Natural killer cell treated with Interleukin-12 subunit alpha and Interleukin-12 subunit beta and Interleukin-15 and Interleukin-18, amount 100 ng/mL, for 72 hours (primary cell): ENCODE measurements at regions not wholly inside any gene's neighbourhood (a gene's known extent, or its start where the extent isn't known, plus 50 kb on each side); places are given as distances from the start of the nearest gene placed in this dataset.

Experiments used
- ATAC-seq, 2 donors: fragments of 150-1000 bp; cut with Tn5 transposase in 1 of 2; sonication (Bioruptor Pico), chemical (Tn5 transposase) in 1 of 2; 2 replicates each; pipeline ENCODE4 v1.10.0; 2021
- DNase-seq: peaks from one replicate; pipeline ENCODE4 v3.0.0; 2022; ENCODE audit warnings: low spot score
- H3K27ac Mint-ChIP-seq, 2 donors: 1 replicate in 1 of 2; 2 replicates in 1 of 2; pipeline ENCODE4 v1.8.0; 2022; ENCODE audit warnings: mixed read lengths in 2 of 2, mild to moderate bottlenecking in 1 of 2, moderate library complexity in 1 of 2
- H3K27me3 Mint-ChIP-seq, 2 donors: 1 replicate in 1 of 2; 2 replicates in 1 of 2; pipeline ENCODE4 v1.8.0; 2022; ENCODE audit warnings: mixed read lengths in 2 of 2
- H3K36me3 Mint-ChIP-seq: one replicate; pipeline ENCODE4 v1.8.0; 2022; ENCODE audit warnings: mixed read lengths
- H3K4me1 Mint-ChIP-seq, 2 donors: 1 replicate in 1 of 2; 2 replicates in 1 of 2; pipeline ENCODE4 v1.8.0; 2022; ENCODE audit warnings: low read depth in 2 of 2, mixed read lengths in 2 of 2, mild to moderate bottlenecking in 1 of 2
- H3K4me3 Mint-ChIP-seq: one replicate; pipeline ENCODE4 v1.8.0; 2022; ENCODE audit warnings: mixed read lengths
- H3K9me3 Mint-ChIP-seq: 2 replicates; pipeline ENCODE4 v1.8.0; 2022; ENCODE audit warnings: mixed read lengths

DNA sequence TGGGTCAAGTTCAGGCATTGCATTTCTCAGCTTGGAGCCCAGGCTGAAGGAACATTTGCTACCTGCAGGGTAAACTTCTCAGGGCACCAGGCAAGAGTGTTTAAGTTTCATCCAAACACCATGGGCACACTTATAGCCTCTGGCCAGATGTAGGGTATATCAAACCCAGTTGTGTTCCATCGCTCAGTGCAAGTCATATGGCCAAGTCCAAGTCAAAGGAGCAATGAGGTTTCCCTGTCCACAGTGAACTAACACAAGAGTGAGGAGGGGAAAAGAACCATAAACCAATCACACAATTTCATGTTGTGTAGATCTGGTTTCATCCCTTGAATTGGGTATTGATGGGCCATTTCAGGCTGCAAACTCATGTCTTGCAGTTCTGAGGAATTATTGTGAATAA is 107.2 kb downstream of the SOX11 start:
- DNase-seq (no peak), ATAC-seq (no peak)
- Mint-ChIP-seq H3K27me3 (no peaks in the 10 kb centered on the region), H3K9me3 (peaks cover 25% of the 10 kb centered on the region), H3K36me3 (no peaks in the 10 kb centered on the region), H3K4me1 (no peaks in the 10 kb centered on the region), H3K27ac (no peak overlapping the region), H3K4me3 (no peak overlapping the region)

DNA sequence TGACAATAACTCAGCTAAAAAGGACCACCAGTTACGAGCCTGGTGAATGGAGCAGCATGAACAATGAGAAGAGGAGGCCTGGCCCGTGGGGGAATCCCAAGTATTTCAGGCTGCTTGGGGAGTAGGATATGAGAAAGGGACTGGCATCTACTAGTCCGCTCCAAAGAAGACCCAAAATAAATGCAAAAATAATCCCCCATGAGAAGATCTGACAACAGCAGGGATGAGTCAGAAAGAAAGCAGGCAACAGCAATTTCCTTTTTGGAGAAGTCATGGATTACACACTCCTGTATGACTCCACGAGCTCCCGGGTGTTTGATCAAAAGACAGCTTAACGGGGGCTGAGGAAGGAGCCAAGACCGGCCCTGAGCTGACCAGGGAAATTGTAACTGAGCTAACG is 111.4 kb downstream of the SOX11 start:
- ATAC-seq = no peak
- H3K4me1 Mint-ChIP-seq = no peaks in the 10 kb centered on the region
- H3K36me3 Mint-ChIP-seq = no peaks in the 10 kb centered on the region
- no peaks in the 10 kb centered on the region for H3K27me3 Mint-ChIP-seq
- H3K9me3 Mint-ChIP-seq = peaks cover 26% of the 10 kb centered on the region
- H3K4me3 Mint-ChIP-seq = no peak overlapping the region
- H3K27ac Mint-ChIP-seq = no peak overlapping the region
- no peak for DNase-seq

DNA sequence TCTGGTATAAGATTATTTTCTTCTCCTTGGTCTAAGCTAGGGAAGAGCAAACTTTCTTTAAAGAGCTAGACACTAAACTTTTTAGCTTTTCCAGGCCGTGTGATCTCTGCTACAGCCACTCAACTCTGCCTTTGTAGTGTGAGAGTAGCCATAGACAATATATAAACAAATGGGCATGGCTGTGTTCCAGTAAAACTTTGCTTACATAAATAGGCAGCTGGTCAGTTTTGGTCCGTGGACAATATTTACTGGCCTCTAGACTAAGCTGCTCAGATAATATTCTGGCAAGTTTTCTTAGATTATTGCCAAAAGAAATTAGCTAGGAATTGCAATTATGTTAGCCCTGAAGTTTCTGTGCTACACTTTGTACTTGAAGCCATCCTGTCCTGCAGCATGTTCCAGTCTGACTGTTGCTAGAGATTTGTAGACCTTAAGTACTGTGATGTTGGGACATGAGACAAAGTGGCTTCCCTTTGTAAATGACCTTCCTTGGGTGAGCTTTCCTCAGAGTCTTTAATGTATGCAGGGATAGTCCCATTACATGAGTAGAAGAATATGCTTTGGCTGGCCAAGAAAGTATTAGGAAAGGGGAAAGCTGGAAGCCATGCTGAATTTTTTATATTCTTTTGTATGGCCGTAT is 126.9 kb downstream of the SOX11 start:
- Mint-ChIP-seq H3K4me1 (no peaks in the 10 kb centered on the region), H3K27me3 (no peaks in the 10 kb centered on the region), H3K4me3 (no peak overlapping the region), H3K27ac (no peak overlapping the region), H3K36me3 (no peaks in the 10 kb centered on the region), H3K9me3 (peaks cover 4% of the 10 kb centered on the region)
- DNase-seq = no peak
- no peak for ATAC-seq

DNA sequence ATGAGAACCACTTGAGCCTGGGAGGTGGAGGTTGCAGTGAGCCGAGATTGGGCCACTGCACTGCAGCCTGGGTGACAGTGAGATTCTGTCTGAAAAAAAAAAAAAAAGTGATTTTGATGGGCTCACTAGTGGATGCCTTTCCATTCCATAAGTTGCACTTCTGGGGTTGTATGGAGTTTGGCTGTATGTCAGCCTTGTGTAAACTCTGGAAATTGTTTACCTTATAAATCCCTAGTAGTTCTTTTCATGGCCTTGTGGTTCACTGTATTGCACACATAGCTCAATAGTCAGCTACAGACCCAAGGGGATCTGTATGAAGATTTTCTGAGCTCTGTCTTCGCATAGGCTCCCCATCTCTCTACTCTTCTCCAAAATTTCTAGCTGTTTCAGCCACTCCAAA is 131.9 kb downstream of the SOX11 start:
- Mint-ChIP-seq H3K4me1 (no peaks in the 10 kb centered on the region), H3K4me3 (no peak overlapping the region), H3K36me3 (no peaks in the 10 kb centered on the region), H3K27me3 (no peaks in the 10 kb centered on the region), H3K9me3 (peaks cover 14% of the 10 kb centered on the region), H3K27ac (no peak overlapping the region)
- ATAC-seq (no peak), DNase-seq (no peak)

DNA sequence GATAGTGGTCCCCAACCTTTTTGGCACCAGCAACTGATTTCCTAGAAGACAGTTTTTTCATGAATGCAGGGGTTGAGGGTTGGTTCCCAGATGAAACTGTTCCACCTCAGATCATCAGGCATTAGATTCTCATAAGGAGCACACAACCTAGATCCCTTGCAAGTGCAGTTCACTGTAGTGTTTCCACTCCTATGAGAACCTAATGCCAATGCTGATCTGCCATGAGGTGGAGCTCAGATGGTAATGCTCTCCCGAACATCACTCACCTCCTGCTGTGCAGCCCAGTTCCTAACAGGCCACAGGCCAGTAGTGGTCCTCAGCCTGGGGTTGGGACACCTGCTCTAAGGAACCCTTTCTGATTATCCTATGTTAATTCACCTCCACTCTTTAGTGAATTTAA is 133.5 kb downstream of the SOX11 start:
- Mint-ChIP-seq H3K4me1 (no peaks in the 10 kb centered on the region), H3K27ac (no peak overlapping the region), H3K4me3 (no peak overlapping the region), H3K27me3 (no peaks in the 10 kb centered on the region), H3K36me3 (no peaks in the 10 kb centered on the region), H3K9me3 (peaks cover 19% of the 10 kb centered on the region)
- DNase-seq (no peak), ATAC-seq (no peak)

DNA sequence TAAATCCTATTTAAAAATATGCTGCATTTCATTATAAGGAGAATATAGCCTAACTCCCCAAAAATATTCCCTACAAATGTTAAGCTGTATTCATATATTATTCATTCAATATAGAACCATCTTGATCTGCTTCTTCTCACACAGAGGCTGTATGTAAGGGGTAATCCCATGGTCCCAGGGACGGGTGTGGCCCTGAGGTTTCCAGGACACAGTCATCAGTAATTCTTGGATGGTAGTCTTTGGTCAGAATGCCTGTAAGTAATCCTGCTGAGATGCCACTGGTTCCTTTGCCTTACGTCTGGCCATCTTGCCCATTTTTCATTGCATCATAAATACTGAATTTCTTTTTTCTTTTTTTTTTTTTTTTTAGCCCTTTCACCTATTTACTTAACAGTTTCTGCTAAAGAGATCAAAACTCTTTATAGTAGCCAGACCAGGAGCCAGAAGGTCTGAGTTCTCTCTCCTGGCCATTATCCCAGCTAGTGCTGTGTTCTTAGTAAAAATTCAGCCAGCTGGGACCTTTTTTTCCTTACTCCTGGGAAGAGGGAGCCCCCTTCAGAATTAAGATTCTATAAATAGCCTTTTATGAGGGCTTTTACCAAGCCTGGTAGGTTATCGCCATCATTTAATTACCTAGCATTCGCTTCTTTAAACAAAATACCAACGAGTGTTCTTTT is 134.9 kb downstream of the SOX11 start:
- H3K4me1 Mint-ChIP-seq = no peaks in the 10 kb centered on the region
- no peaks in the 10 kb centered on the region for H3K27me3 Mint-ChIP-seq
- H3K9me3 Mint-ChIP-seq = peaks cover 23% of the 10 kb centered on the region
- no peaks in the 10 kb centered on the region for H3K36me3 Mint-ChIP-seq
- H3K4me3 Mint-ChIP-seq = no peak overlapping the region
- no peak for DNase-seq
- no peak for ATAC-seq
- no peak overlapping the region for H3K27ac Mint-ChIP-seq

DNA sequence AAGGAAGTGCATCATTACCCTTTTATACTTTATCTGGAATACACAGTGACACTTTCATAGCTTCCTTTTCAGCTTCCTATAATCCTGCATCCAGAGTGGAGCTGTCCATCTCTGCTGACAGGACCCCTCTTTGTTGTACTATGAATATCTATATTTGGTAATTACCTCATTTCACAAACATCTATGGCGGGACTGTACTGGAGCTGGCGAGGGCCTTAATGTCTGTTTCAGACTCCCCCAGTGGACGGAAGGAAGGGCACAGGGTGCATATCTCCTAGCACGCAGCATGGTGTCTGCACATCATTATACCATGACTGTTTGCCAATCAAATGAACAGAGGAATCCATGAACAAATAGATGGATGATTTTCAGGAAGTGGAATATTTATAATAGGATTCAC is 142.3 kb downstream of the SOX11 start:
- Mint-ChIP-seq H3K9me3 (peaks cover 12% of the 10 kb centered on the region), H3K36me3 (peaks cover 5% of the 10 kb centered on the region), H3K27me3 (no peaks in the 10 kb centered on the region), H3K4me3 (no peak overlapping the region), H3K4me1 (no peaks in the 10 kb centered on the region), H3K27ac (no peak overlapping the region)
- DNase-seq (no peak), ATAC-seq (no peak)

DNA sequence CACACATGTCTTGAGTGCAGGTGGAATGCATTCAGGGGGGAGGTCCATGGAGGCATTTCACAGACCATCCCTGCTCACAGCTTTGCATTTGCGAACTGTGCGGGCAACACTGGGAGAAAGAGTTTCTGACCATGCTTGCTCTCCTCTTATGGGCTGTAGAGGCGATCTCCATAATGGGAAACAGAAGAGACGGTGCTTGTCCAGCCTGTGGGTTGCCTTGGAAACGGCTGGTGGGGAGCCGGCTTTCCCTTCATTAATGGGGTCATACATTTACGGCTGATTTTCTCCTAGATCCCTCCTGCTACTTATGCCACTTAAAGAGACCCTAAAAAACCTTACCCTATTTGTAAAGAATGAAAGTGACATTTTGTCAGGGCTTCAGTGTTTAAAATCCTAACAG is 147.4 kb downstream of the SOX11 start:
- Mint-ChIP-seq H3K36me3 (no peaks in the 10 kb centered on the region), H3K27me3 (no peaks in the 10 kb centered on the region), H3K4me1 (no peaks in the 10 kb centered on the region), H3K9me3 (peaks cover 7% of the 10 kb centered on the region), H3K4me3 (no peak overlapping the region), H3K27ac (no peak overlapping the region)
- DNase-seq (no peak), ATAC-seq (no peak)

DNA sequence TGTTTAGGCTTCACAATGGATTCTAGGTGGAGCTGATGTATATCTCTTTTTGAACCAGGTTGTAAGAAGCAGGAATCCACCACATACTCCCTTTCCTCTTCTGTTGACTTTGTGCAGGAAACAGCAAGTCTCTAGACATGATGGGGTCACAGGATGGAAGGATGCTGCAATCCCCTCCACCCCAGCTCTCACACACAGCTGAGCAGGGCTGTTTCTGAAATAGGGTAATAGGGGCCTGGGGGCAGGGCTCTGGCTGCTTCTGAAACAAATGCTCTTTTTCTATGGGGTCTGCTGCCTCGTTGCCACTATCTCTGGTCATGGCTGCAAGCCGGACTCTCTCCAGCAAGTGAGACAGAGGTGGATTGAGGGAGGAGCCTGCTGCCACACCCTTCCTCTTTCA is 148.9 kb downstream of the SOX11 start:
- Mint-ChIP-seq H3K4me1 (no peaks in the 10 kb centered on the region), H3K36me3 (no peaks in the 10 kb centered on the region), H3K27ac (no peak overlapping the region), H3K27me3 (no peaks in the 10 kb centered on the region), H3K9me3 (peaks cover 11% of the 10 kb centered on the region), H3K4me3 (no peak overlapping the region)
- ATAC-seq = no peak
- no peak for DNase-seq

DNA sequence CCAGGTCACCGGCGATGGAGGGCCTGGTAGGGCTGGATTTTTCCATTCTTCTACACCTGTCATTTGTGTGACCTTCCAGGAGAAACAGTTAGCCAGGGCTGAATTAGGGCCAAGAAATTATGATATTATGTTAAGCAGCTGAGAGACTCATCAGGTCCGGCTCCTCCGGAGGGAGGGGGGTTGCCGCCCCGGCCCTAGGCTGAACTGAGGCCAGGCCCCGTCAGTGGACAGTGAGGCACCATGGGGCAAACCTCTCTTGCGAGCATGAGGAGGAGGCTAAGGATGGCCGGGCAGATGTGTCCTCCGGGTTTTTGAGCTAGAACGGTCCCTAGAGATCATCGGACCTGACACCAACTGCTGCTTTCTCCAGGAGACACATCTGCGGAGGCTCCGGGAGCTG is 150.1 kb downstream of the SOX11 start:
- no peaks in the 10 kb centered on the region for H3K4me1 Mint-ChIP-seq
- H3K27me3 Mint-ChIP-seq = no peaks in the 10 kb centered on the region
- DNase-seq = no peak
- ATAC-seq = no peak
- peaks cover 14% of the 10 kb centered on the region for H3K9me3 Mint-ChIP-seq
- no peak overlapping the region for H3K4me3 Mint-ChIP-seq
- H3K27ac Mint-ChIP-seq = no peak overlapping the region
- H3K36me3 Mint-ChIP-seq = no peaks in the 10 kb centered on the region

DNA sequence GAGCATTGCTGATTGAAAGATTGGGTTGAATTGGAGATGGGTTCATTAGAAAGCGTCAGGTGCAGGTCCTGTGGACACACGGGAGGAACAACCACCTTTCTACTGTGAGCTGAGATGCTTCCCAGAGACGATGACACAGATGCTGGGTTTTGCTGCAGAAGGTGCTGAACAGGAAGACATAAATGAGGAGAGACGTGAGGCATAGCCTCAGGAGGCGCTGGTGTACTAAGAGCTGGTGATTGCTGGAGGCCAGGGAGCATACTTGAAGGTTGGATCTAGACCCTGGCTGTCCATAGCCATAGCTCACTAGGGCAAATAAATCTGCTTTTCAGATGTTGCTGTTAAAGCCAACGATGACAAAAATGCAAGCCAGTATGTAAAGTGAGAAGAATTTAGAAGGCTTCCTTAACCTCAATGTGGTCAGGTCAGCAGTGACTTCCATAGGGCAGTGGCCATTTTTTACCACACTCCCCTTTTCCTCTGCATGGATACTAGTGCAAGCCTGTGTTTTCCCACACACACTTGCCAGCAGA is 153.7 kb downstream of the SOX11 start:
- no peak overlapping the region for H3K4me3 Mint-ChIP-seq
- no peaks in the 10 kb centered on the region for H3K4me1 Mint-ChIP-seq
- H3K27me3 Mint-ChIP-seq = no peaks in the 10 kb centered on the region
- H3K9me3 Mint-ChIP-seq = peaks cover 12% of the 10 kb centered on the region
- ATAC-seq = no peak
- no peak for DNase-seq
- no peaks in the 10 kb centered on the region for H3K36me3 Mint-ChIP-seq
- no peak overlapping the region for H3K27ac Mint-ChIP-seq

DNA sequence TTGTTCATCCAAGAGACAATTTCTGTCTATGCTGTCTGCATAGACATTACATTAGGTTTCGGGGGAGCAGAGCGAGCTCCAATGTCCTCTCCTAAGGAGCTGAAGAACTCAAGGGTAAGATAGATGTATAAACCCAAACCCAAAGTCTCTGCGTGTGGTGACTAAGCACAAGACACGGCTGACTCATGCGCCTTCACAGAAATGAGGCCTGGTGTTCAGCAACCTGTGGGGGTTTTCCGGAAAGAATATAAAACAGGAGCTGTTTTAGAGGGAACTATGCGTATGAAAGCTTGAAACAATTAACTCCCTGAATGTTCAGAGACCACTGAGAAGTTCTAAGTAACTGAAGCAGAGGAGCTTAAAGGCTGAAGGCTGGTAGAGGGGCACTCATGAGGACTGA is 154.7 kb downstream of the SOX11 start:
- H3K36me3 Mint-ChIP-seq = no peaks in the 10 kb centered on the region
- peaks cover 7% of the 10 kb centered on the region for H3K9me3 Mint-ChIP-seq
- H3K4me3 Mint-ChIP-seq = no peak overlapping the region
- H3K27me3 Mint-ChIP-seq = no peaks in the 10 kb centered on the region
- no peak for ATAC-seq
- H3K27ac Mint-ChIP-seq = no peak overlapping the region
- no peaks in the 10 kb centered on the region for H3K4me1 Mint-ChIP-seq
- no peak for DNase-seq

DNA sequence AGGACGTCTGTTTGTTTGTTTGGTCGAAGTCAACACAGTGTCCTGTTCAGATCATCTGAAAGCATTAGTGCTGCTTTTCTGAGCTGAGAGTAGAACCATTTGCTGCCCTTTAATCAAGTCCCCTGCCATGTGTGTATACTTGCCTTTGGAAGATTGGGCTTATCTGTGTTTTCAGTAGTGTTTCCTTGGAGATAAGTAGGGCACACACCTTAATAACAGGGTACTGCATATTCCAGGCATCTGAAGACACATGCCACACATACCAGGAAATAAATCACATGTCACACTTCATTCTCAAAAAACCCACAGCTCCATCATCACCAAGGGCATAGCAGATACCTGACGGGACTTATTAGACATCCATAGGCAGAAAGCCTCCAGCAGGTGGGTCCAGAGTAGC is 157.4 kb downstream of the SOX11 start:
- DNase-seq (no peak), ATAC-seq (no peak)
- Mint-ChIP-seq H3K27me3 (no peaks in the 10 kb centered on the region), H3K36me3 (no peaks in the 10 kb centered on the region), H3K9me3 (peaks cover 12% of the 10 kb centered on the region), H3K4me1 (no peaks in the 10 kb centered on the region), H3K27ac (no peak overlapping the region), H3K4me3 (no peak overlapping the region)

DNA sequence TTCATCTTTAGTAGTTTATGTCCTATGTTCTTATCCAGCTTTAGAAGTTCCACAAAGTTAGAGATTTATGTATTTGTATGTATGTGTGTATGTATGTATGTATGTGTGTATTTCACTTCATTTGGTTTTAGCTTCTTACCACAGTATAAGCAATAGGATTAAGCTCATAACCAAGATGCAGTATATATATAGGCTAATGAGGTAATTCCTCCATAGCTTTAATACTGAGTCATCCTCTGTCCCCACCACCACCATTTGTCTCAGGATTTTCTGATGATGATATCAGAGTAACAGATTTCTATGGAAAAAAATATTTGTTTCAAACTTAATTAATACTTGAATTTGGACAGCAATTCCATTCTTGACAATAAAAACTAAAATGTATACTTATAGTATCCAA is 159.2 kb downstream of the SOX11 start:
- Mint-ChIP-seq H3K36me3 (no peaks in the 10 kb centered on the region), H3K9me3 (peaks cover 9% of the 10 kb centered on the region), H3K4me3 (no peak overlapping the region), H3K4me1 (no peaks in the 10 kb centered on the region), H3K27me3 (no peaks in the 10 kb centered on the region), H3K27ac (no peak overlapping the region)
- DNase-seq (no peak), ATAC-seq (no peak)

DNA sequence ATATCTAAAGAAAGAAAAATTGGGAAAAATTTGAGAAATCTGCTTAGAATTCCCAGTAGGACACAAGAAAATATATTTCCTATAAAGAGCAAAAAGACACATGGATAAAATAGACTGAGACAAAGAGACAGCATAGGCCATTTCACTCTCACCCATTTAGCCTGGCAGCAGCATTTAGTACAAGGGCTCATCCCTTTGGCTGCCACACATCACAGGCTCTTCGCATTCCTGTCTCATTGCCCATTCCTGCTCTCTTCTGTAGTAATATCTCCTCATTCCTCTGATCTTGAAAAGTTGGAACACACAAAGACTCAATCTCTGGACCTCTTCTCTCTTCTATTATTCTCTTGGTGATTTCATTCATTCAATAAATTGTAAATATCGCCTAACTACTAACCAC is 162.6 kb downstream of the SOX11 start:
- Mint-ChIP-seq H3K9me3 (peaks cover 14% of the 10 kb centered on the region), H3K4me1 (no peaks in the 10 kb centered on the region), H3K27ac (no peak overlapping the region), H3K36me3 (no peaks in the 10 kb centered on the region), H3K27me3 (no peaks in the 10 kb centered on the region), H3K4me3 (no peak overlapping the region)
- no peak for ATAC-seq
- DNase-seq = no peak
